HepG2 (cell line): ENCODE measurements at regions not wholly inside any gene's neighbourhood (a gene's known extent, or its start where the extent isn't known, plus 50 kb on each side); places are given as distances from the start of the nearest gene placed in this dataset.

ENCODE experiments used
- CREB1 ChIP-seq, 2 experiments: fragments of 450-650 bp in 1 of 2; IDR thresholded peaks; 2 replicates each; pipeline ENCODE4 v1.6.1; 2016 to 2017; ENCODE audit warnings: control low read depth in 1 of 2, mild to moderate bottlenecking in 1 of 2, missing compliant biosample characterization in 1 of 2, missing genetic modification characterization in 1 of 2
- FOXA1 ChIP-seq, 2 experiments: fragments of 450-650 bp in 1 of 2; sonication (generic) in 1 of 2; formaldehyde crosslinking in 1 of 2; IDR thresholded peaks; 2 replicates each; pipeline versions ENCODE4 v1.4.0 to v1.6.1; 2016 to 2020; ENCODE audit warnings: missing genetic modification reagents in 1 of 2
- GATAD2A ChIP-seq: IDR thresholded peaks from 2 replicates; pipeline ENCODE4 v1.6.1; 2016
- HDAC1 ChIP-seq: sonication (generic); formaldehyde crosslinking; IDR thresholded peaks from 2 replicates; pipeline ENCODE4 v1.5.1; 2020; ENCODE audit warnings: mild to moderate bottlenecking, missing genetic modification reagents
- KLF15 ChIP-seq: sonication (generic); formaldehyde crosslinking; IDR thresholded peaks from 2 replicates; pipeline ENCODE4 v1.8.1; 2023; ENCODE audit warnings: borderline replicate concordance, mild to moderate bottlenecking, inconsistent platforms, missing genetic modification reagents, mixed read lengths
- MATR3 ChIP-seq: sonication (generic); formaldehyde crosslinking; IDR thresholded peaks from 2 replicates; pipeline ENCODE4 v1.4.0; 2020; ENCODE audit warnings: missing genetic modification reagents
- PHF21A ChIP-seq: sonication (generic); formaldehyde crosslinking; IDR thresholded peaks from 2 replicates; pipeline ENCODE4 v1.5.0; 2020; ENCODE audit warnings: mild to moderate bottlenecking, missing genetic modification reagents
- RFX3 ChIP-seq: IDR thresholded peaks from 2 replicates; pipeline ENCODE4 v1.6.1; 2016; ENCODE audit warnings: missing biosample characterization, missing genetic modification reagents
- SOX6 ChIP-seq, 2 experiments: fragments of 450-650 bp in 1 of 2; sonication (generic) in 1 of 2; formaldehyde crosslinking in 1 of 2; IDR thresholded peaks; 2 replicates each; pipeline versions ENCODE4 v1.4.0 to v1.6.1; 2017 to 2020; ENCODE audit warnings: antibody characterized with exemption in 1 of 2, mild to moderate bottlenecking in 1 of 2, missing genetic modification reagents in 1 of 2
- SRY ChIP-seq: sonication (generic); formaldehyde crosslinking; IDR thresholded peaks from 2 replicates; pipeline ENCODE4 v1.8.0; 2022; ENCODE audit warnings: mild to moderate bottlenecking, missing genetic modification reagents
- THAP11 ChIP-seq: IDR thresholded peaks from 2 replicates; pipeline ENCODE4 v1.6.1; 2016; ENCODE audit warnings: missing biosample characterization, missing genetic modification reagents
- ZBTB20 ChIP-seq: sonication (generic); formaldehyde crosslinking; IDR thresholded peaks from 2 replicates; pipeline ENCODE4 v1.8.1; 2023; ENCODE audit warnings: missing genetic modification reagents, low read depth, mild to moderate bottlenecking, borderline replicate concordance
- ZNF121 ChIP-seq: sonication (generic); formaldehyde crosslinking; IDR thresholded peaks from 2 replicates; pipeline ENCODE4 v1.5.0; 2020; ENCODE audit warnings: mild to moderate bottlenecking, missing genetic modification reagents
- ZNF230 ChIP-seq: sonication (generic); formaldehyde crosslinking; IDR thresholded peaks from 2 replicates; pipeline ENCODE4 v1.4.0; 2020; ENCODE audit warnings: mild to moderate bottlenecking, missing genetic modification reagents
- ZNF263 ChIP-seq: sonication (generic); formaldehyde crosslinking; IDR thresholded peaks from 2 replicates; pipeline ENCODE4 v1.4.0; 2020; ENCODE audit warnings: missing genetic modification reagents
- ZNF292 ChIP-seq: sonication (generic); formaldehyde crosslinking; IDR thresholded peaks from 2 replicates; pipeline ENCODE4 v1.8.1; 2022; ENCODE audit warnings: mild to moderate bottlenecking, low read depth, missing genetic modification reagents, borderline replicate concordance
- ZNF605 ChIP-seq: sonication (generic); formaldehyde crosslinking; IDR thresholded peaks from 2 replicates; pipeline ENCODE4 v1.8.0; 2022; ENCODE audit warnings: mild to moderate bottlenecking, missing genetic modification reagents
- ZSCAN29 ChIP-seq: sonication (generic); formaldehyde crosslinking; conservative IDR thresholded peaks from 2 replicates; pipeline ENCODE4 v1.4.0; 2020; ENCODE audit warnings: mild to moderate bottlenecking, missing genetic modification reagents
- TF ChIP-seq, protein P1 (sequence below): sonication (generic); formaldehyde crosslinking; IDR thresholded peaks from 2 replicates; pipeline ENCODE4 v1.5.0; 2020; ENCODE audit warnings: mild to moderate bottlenecking, missing genetic modification reagents, borderline replicate concordance

DNA sequence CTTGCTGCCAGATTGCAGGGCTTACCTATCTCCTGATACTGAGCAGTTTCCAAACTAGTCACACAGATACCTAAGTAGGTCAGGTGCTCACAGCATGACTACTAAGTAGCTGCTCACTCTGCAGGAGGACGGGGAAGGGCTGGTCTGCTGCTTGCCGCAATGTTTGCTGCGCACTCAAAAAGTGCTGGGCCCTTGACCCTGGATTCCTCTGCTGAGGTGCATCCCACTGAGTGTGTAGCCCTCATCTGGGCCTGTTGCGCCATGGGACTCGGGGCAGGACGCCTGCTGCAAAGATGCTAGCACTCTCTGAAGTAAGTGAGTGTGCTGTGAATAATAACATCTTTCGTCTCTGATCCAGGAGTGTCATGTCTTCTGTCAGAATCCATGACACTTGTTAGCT lies 59.2 kb upstream of the MEDAG start (continued):
- TF ChIP-seq ZBTB20 (CRISPR knock-in tag) = no peak
- TF ChIP-seq CREB1 (IDR thresholded peaks at IDR 0.05) = no peak
- TF ChIP-seq CREB1 (CRISPR knock-in tag; IDR thresholded peaks at IDR 0.05) = no peak
- TF ChIP-seq ZNF121 (CRISPR knock-in tag) = peak; percentile 22; the same call in 1 of the 2 replicates
- TF ChIP-seq ZSCAN29 = 0 out of 2 replicates have a peak, but pooled peaks have one; percentile 39
- TF ChIP-seq THAP11 (CRISPR knock-in tag) = no peak
- peak; percentile 37; the same call in 1 of the 2 replicates for TF ChIP-seq HDAC1
- peak; percentile 94 for TF ChIP-seq ZNF263 (CRISPR knock-in tag)
- no peak for TF ChIP-seq MATR3 (CRISPR knock-in tag)
- TF ChIP-seq ZNF292 (CRISPR knock-in tag) = peak; percentile 89; the same call in 1 of the 2 replicates
- TF ChIP-seq FOXA1 (IDR thresholded peaks at IDR 0.05) = no peak
- TF ChIP-seq FOXA1 (CRISPR knock-in tag; IDR thresholded peaks at IDR 0.05) = peak; percentile 41
- TF ChIP-seq, protein P1, sequence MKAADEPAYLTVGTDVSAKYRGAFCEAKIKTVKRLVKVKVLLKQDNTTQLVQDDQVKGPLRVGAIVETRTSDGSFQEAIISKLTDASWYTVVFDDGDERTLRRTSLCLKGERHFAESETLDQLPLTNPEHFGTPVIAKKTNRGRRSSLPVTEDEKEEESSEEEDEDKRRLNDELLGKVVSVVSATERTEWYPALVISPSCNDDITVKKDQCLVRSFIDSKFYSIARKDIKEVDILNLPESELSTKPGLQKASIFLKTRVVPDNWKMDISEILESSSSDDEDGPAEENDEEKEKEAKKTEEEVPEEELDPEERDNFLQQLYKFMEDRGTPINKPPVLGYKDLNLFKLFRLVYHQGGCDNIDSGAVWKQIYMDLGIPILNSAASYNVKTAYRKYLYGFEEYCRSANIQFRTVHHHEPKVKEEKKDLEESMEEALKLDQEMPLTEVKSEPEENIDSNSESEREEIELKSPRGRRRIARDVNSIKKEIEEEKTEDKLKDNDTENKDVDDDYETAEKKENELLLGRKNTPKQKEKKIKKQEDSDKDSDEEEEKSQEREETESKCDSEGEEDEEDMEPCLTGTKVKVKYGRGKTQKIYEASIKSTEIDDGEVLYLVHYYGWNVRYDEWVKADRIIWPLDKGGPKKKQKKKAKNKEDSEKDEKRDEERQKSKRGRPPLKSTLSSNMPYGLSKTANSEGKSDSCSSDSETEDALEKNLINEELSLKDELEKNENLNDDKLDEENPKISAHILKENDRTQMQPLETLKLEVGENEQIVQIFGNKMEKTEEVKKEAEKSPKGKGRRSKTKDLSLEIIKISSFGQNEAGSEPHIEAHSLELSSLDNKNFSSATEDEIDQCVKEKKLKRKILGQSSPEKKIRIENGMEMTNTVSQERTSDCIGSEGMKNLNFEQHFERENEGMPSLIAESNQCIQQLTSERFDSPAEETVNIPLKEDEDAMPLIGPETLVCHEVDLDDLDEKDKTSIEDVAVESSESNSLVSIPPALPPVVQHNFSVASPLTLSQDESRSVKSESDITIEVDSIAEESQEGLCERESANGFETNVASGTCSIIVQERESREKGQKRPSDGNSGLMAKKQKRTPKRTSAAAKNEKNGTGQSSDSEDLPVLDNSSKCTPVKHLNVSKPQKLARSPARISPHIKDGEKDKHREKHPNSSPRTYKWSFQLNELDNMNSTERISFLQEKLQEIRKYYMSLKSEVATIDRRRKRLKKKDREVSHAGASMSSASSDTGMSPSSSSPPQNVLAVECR = no peak
- no peak for TF ChIP-seq ZNF230
- no peak for TF ChIP-seq KLF15
- TF ChIP-seq ZNF605 (CRISPR knock-in tag) = no peak
- peak; percentile 44; the same call in 1 of the 2 replicates for TF ChIP-seq GATAD2A (CRISPR knock-in tag)
- TF ChIP-seq RFX3 (CRISPR knock-in tag) = no peak
- TF ChIP-seq SOX6 (IDR thresholded peaks at IDR 0.05) = no peak
- peak; percentile 24 for TF ChIP-seq SOX6 (CRISPR knock-in tag; IDR thresholded peaks at IDR 0.05)
- TF ChIP-seq PHF21A = 0 out of 2 replicates have a peak, but pooled peaks have one; percentile 16
- TF ChIP-seq SRY (CRISPR knock-in tag) = no peak
